CD4-positive, alpha-beta T cell treated with Interleukin-15 for 4 hours (primary cell): ENCODE measurements at regions not wholly inside any gene's neighbourhood (a gene's known extent, or its start where the extent isn't known, plus 50 kb on each side); places are given as distances from the start of the nearest gene placed in this dataset.

ENCODE experiments used
- DNase-seq: peaks from one replicate; pipeline ENCODE4 v3.0.0-alpha.2; 2020; ENCODE audit warnings: low spot score

DNA sequence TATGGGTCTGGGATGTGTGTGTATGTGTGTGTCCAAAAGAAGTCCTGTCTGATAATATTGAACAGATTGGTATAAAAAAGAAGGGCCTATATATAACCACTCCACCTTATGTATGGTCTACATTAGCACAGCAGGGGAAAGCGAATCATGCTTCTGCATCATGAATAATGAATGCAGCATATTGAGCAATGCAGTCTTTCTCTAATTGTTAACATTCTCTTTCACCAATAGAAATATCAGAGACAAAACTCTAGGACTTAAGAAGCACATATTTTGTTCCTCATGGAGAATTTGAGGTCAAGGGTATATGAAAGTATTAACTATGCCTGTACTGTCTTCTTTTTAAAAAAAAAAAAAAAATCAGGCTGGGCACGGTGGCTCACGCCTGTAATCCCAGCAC, 264.3 kb upstream of the NOCT start:
- DNase-seq: no peak

GRCh38 chr4:138749303-138749702, 266.3 kb upstream of the NOCT start:
- no peak for DNase-seq

GRCh38 chr4:138741766-138742377, 273.7 kb upstream of the NOCT start:
- no peak for DNase-seq

GRCh38 chr4:138740816-138741745, 274.5 kb upstream of the NOCT start:
- DNase-seq: no peak

DNA sequence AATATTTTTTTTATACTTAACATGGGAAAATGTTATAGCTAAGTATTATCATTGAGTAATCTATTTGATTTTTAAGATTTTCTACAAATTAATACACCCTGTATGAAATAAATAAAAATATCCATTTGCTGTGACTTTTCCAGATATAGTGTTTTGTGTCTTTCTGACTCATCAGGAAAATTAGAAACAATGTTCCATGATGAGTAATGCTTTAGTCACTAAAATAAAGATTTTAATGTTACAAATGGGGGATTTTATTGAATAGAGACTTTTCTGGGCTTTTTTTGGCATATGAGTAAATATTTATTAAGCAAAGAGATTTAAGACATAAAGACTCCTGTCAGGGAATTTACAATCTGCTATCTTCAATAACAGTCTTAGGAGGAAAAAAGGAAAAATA, 279.2 kb upstream of the NOCT start:
- no peak for DNase-seq

DNA sequence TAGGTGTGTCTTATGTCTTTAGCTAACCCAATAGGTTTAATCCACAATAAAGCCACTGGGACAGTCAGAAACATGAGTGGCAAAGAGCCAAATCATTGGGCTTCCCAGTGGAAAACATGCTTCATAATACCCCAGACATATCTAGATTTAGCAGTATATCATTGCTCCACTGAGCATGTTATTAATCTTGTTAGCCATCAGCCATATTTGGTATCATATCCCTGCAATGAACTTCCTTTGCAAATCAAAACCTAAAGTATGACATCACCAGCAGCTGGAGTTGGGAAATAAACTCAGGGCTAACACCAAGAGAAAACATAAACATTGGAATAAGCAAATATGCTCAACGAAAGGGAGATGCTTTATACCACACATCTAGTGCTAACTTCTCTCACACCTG, 280.8 kb upstream of the NOCT start:
- DNase-seq: no peak

DNA sequence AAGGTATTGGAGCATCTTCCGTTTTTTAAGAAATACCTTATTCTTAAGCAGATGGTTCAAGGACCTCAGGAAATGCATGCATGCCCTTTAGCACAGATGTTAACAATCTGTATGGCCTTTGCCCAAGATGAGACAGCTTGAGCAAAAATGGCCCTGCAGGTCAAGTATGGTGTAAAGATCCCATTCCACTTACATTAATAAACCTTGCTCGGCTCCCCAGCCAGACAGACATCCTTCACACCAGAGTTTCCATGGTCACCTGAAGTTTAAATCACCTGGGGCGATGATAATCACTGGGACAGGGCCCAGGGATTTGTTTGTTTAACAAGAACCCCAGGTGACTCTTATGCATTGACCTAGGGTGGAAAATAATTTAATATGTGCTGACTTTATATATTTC, 287.0 kb upstream of the NOCT start:
- DNase-seq: no peak

GRCh38 chr4:138727731-138728130, 287.9 kb upstream of the NOCT start:
- DNase-seq: no peak

DNA sequence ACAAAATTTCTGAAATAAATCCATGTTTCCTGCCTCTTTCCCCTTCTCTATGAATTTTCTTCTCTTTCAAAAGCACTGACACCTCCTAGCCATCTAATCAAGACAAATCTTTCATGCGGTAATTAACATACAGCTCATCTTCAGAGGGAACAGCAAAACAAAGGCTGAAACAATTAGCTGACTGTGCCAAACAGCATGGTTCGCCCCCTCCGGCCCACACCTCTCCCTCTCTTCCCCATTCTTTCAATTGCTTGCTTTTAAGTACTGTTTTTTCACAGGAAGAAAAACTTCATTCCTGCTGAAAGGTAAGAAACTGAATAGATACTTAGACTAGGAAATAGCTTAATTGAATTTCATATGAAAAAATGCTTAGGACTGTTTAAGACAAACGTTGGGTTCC, 291.1 kb upstream of the NOCT start:
- DNase-seq: no peak

- no peak for DNase-seq
Observed at GRCh38 chr4:138716559-138717335, 298.8 kb upstream of the NOCT start.

DNA sequence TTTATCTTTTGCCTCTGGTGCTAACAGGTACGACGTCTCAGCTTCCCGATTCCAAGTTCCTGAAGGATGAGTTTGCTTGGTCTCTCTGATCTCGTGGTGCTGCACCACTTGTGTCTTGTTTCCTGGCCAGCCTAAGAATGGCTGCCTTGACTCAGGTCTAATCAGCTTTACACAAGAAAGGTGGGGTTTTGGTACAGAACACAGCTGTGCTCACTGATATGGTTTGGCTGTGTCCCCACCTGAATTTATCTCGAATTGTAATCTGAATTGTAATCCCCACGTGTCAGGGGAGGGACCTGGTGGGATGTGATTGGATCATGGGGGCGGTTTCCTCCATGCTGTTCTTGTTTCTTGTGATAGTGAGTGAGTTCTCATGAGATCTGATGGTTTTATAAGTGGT, 305.3 kb upstream of the NOCT start:
- no peak for DNase-seq

GRCh38 chr4:138709859-138710258, 305.7 kb upstream of the NOCT start:
- no peak for DNase-seq

DNA sequence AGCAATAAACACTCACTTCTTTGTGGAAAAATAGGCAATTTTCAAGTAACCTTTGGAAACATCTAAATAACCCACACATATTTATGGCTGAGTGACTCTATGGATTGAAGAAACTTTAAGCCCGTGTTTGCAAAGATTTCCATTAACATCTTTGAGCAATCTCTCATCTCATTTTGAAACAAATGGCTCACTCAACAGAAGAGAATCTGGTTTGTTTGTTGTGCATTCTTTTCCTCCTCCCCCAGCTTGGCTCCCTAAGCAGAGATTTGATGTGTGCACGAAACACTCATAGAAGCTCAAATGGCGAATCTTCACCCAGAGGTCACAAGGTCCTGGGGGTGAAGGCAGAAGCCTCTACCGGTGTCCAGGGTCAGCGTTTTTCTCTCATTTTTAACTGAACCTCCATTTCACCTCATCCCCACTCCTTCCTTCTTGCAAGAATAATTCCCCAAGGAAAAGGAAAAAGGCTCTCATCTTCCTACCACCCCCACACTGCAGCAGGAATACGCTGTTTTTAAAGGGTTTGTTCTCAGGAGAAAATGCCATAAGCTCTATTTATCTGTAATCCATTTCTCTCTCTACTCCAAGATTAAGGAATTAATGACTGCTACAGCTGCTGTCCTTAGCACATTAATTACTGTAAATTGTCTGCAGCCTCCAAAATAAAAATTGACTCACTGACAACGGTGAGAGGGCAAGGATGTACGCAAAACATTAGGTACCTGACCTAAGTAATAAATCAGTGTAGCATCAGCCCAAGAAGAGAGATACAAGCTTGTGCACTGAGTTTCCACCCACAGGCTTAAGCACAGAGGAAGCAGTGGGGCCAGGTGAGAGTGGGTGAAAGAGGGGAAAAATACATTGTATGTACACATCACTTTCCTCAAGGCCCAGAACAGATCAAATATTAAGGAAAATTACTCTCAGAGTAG, 307.6 kb upstream of the NOCT start:
- DNase-seq: no peak

GRCh38 chr4:138706201-138706600, 309.4 kb upstream of the NOCT start:
- DNase-seq: no peak

DNA sequence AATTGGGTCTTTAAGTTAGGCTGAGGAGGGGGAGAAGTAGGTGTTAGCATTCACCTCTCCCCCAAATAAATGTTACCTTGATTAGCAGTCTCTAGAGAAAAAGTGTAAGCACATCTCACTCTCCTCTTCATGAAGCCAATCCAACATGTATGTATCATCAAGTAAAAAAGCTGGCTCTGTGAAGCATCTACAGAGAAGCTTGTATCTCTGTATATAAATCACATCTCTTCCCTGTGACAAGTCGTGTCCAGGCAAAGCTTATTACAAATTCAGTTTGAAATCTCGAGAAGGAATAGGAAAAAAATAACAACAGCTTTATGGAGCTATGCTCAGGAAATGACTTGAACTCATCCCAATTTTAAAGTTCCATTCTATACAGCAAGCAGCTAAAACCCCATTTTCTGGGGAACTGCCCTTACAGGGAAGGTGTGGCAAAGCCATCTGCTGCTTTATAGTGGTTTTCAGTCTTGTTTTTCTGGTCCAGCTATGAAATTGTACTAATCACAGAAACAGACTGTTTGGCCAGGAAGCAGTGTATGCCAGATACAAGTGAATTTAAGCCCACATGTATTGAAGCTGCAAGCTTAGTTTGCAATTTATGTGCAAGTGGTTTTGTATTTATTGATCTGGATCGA, 313.3 kb upstream of the NOCT start:
- no peak for DNase-seq

- DNase-seq: no peak
Observed at GRCh38 chr4:138698641-138699040, 316.9 kb upstream of the NOCT start.

GRCh38 chr4:138697851-138698250, 317.7 kb upstream of the NOCT start:
- no peak for DNase-seq

- no peak for DNase-seq
Observed at GRCh38 chr4:138696771-138697170, 318.8 kb upstream of the NOCT start.

DNA sequence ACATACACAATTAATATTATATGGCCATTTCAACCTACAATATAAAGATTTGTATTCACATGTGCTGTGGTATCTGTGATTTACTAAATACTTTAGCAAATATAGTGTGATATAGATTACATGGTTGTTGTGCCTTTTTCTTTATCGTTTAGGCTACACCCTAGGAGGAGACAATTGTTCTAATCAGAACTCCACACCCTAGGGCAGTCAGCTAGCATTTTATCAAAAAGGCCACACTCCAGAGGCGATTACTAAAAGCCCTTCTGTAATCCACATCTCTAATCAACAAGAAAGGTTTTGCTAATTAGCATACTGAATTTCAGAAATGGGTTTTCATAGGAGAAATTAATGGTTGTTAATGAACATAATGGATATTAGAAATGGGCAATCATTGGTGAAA, 319.5 kb upstream of the NOCT start:
- no peak for DNase-seq

DNA sequence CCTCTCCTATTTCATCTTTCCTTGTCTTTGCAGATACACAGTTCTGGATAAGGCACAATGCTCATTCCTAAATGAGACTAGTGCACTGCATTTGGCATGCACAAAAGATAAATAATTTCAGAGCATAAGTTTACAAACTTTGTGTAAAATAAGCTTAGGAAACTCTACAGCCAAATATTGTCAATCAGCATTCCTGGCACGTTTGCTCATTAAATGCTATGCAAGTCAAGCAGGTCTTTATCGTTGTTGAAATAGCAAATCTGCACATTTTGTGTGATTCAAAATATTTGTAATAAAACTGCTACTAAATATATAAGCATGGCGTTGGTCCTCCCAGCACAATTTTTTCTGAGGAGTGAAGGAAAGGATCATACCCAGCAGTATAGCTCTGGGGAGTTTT, 322.1 kb upstream of the NOCT start:
- DNase-seq: no peak

GRCh38 chr4:138692411-138692810, 323.2 kb upstream of the NOCT start:
- DNase-seq: no peak
